ENCODE measurements at regions not wholly inside any gene's neighbourhood (a gene's known extent, or its start where the extent isn't known, plus 50 kb on each side); places are given as distances from the start of the nearest gene placed in this dataset.

DNA sequence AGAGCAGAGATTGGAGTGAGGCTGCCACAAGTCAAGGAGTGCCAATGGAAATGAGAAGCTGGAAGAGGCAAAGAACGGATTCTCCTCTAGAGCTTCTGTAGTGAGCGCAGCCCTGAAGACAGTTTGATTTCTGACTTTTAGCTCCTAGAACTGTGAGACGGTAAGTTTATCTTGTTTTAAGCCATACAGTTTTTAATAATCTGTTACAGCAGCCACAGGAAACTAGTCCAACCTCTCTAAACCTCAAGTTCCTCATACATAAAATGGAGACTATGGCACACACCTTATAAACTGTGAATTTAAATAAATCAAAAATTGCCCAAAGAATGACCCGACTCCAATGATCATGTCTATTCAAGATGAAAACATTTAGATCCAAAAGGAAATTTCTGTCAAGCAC lies 596.5 kb downstream of the BCL11A start:
- Histone ChIP-seq H3K27me3 (ENCODE audit: insufficient read depth, poor library complexity, severe bottlenecking) (no peaks in the 10 kb centered on the region), H3K4me3 (replicated peaks; ENCODE audit: insufficient read depth, low read length) (no peak overlapping the region), H3K27ac (replicated peaks) (no peak overlapping the region)
- TF ChIP-seq POLR2AphosphoS5 (IDR thresholded peaks at IDR 0.05; ENCODE audit: low read depth): no peak
- TF ChIP-seq, protein P1, sequence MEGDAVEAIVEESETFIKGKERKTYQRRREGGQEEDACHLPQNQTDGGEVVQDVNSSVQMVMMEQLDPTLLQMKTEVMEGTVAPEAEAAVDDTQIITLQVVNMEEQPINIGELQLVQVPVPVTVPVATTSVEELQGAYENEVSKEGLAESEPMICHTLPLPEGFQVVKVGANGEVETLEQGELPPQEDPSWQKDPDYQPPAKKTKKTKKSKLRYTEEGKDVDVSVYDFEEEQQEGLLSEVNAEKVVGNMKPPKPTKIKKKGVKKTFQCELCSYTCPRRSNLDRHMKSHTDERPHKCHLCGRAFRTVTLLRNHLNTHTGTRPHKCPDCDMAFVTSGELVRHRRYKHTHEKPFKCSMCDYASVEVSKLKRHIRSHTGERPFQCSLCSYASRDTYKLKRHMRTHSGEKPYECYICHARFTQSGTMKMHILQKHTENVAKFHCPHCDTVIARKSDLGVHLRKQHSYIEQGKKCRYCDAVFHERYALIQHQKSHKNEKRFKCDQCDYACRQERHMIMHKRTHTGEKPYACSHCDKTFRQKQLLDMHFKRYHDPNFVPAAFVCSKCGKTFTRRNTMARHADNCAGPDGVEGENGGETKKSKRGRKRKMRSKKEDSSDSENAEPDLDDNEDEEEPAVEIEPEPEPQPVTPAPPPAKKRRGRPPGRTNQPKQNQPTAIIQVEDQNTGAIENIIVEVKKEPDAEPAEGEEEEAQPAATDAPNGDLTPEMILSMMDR (IDR thresholded peaks at IDR 0.05; ENCODE audit: insufficient read depth, low read length): no peak
- TF ChIP-seq SPI1 (IDR thresholded peaks at IDR 0.05; ENCODE audit: borderline replicate concordance, low read depth): no peak
- TF ChIP-seq GABPA (IDR thresholded peaks at IDR 0.05; ENCODE audit: low read depth): no peak
- TF ChIP-seq, protein P2, sequence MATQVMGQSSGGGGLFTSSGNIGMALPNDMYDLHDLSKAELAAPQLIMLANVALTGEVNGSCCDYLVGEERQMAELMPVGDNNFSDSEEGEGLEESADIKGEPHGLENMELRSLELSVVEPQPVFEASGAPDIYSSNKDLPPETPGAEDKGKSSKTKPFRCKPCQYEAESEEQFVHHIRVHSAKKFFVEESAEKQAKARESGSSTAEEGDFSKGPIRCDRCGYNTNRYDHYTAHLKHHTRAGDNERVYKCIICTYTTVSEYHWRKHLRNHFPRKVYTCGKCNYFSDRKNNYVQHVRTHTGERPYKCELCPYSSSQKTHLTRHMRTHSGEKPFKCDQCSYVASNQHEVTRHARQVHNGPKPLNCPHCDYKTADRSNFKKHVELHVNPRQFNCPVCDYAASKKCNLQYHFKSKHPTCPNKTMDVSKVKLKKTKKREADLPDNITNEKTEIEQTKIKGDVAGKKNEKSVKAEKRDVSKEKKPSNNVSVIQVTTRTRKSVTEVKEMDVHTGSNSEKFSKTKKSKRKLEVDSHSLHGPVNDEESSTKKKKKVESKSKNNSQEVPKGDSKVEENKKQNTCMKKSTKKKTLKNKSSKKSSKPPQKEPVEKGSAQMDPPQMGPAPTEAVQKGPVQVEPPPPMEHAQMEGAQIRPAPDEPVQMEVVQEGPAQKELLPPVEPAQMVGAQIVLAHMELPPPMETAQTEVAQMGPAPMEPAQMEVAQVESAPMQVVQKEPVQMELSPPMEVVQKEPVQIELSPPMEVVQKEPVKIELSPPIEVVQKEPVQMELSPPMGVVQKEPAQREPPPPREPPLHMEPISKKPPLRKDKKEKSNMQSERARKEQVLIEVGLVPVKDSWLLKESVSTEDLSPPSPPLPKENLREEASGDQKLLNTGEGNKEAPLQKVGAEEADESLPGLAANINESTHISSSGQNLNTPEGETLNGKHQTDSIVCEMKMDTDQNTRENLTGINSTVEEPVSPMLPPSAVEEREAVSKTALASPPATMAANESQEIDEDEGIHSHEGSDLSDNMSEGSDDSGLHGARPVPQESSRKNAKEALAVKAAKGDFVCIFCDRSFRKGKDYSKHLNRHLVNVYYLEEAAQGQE (IDR thresholded peaks at IDR 0.05; ENCODE audit: insufficient replicate concordance, low read depth): no peak
- DNase-seq (ENCODE audit: low read depth in 1 of 2, low spot score in 1 of 2): no peak

DNA sequence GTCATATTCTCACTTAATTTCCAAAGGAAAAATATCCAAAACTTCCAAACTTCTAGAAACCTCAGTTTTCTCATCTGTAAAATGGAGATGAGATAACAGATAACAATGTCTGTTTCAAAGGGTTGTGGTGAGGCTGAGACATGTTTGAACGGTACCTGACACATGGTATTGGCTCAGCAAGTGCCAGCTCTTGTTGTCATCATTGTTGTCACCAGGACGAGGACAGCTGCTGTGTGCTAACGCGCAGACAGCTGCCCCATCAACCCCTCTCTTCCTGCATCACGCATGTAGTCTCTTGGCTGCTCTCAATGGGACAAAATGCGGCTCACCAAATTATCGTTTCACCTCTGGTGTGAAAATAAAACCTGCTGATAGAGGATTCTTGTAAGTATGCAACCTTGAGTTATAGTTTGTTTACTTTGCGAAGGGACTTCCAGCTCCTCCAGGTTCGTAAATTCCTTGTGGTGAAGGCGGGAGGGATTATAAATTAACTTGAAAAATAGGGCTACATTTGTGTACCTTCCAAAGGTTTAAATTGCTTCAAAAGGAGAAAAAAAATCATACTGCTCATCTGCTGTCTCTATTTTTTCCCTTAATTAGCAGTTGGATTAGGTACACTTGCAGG lies 605.4 kb downstream of the BCL11A start:
- no peak overlapping the region for H3K27ac ChIP-seq (replicated peaks)
- H3K4me3 ChIP-seq (replicated peaks; ENCODE audit: insufficient read depth, low read length): no peak overlapping the region
- DNase-seq (ENCODE audit: low read depth in 1 of 2, low spot score in 1 of 2): no peak
- TF ChIP-seq, protein P1 (IDR thresholded peaks at IDR 0.05; ENCODE audit: insufficient read depth, low read length): no peak
- no peak for TF ChIP-seq GABPA (IDR thresholded peaks at IDR 0.05; ENCODE audit: low read depth)
- TF ChIP-seq, protein P2 (IDR thresholded peaks at IDR 0.05; ENCODE audit: insufficient replicate concordance, low read depth): no peak
- TF ChIP-seq SPI1 (IDR thresholded peaks at IDR 0.05; ENCODE audit: borderline replicate concordance, low read depth): no peak
- TF ChIP-seq POLR2AphosphoS5 (IDR thresholded peaks at IDR 0.05; ENCODE audit: low read depth): no peak
- H3K27me3 ChIP-seq (ENCODE audit: insufficient read depth, poor library complexity, severe bottlenecking): no peaks in the 10 kb centered on the region

DNA sequence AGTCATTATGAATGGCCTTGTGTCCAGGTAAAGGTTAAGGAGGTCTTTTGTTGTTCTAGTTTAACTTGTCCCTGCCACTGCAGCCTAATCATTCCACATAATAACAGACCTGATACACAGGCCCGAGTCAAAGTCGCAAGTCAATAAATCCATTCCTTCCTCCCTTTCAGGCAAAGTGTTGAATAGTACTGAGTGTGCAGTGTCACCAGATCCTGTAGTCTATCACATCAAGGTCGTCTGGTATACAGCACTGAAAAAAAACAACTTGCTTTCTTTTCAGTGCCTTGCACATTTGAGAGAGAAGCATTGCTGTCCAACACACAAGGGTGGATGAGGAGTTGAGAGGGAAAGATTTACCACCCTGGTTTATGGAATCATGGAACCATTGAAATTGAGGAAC lies 606.2 kb downstream of the BCL11A start:
- Histone ChIP-seq H3K27me3 (ENCODE audit: insufficient read depth, poor library complexity, severe bottlenecking) (no peaks in the 10 kb centered on the region), H3K4me3 (replicated peaks; ENCODE audit: insufficient read depth, low read length) (no peak overlapping the region), H3K27ac (replicated peaks) (no peak overlapping the region)
- TF ChIP-seq GABPA (IDR thresholded peaks at IDR 0.05; ENCODE audit: low read depth): no peak
- TF ChIP-seq, protein P2 (IDR thresholded peaks at IDR 0.05; ENCODE audit: insufficient replicate concordance, low read depth): no peak
- TF ChIP-seq POLR2AphosphoS5 (IDR thresholded peaks at IDR 0.05; ENCODE audit: low read depth): no peak
- TF ChIP-seq, protein P1 (IDR thresholded peaks at IDR 0.05; ENCODE audit: insufficient read depth, low read length): no peak
- no peak for TF ChIP-seq SPI1 (IDR thresholded peaks at IDR 0.05; ENCODE audit: borderline replicate concordance, low read depth)
- no peak for DNase-seq (ENCODE audit: low read depth in 1 of 2, low spot score in 1 of 2)

Measured in HL-60 (cell line).